Right ventricle myocardium superior (tissue), 1 donor: ENCODE measurements at regions not wholly inside any gene's neighbourhood (a gene's known extent, or its start where the extent isn't known, plus 50 kb on each side); places are given as distances from the start of the nearest gene placed in this dataset.
"Not testable (repeated sequence)": the region's sequence is repeated elsewhere in the genome, so short reads cannot be mapped to it uniquely, and the experiment has no call there.

Source experiments
- ATAC-seq: fragments of 200-7000 bp; cut with Tn5 transposase; one replicate; pipeline ENCODE4 v1.9.1; 2020; ENCODE audit warnings: mild to moderate bottlenecking; ENCODE audit not compliant: poor library complexity
- DNase-seq: peaks from one replicate; pipeline ENCODE4 v3.0.0-alpha.2; 2020
- intact Hi-C: fragments of 100-400 bp; cut with DNase I; formaldehyde crosslinking; loops from one replicate; pipeline ENCODE4 v1.11.2; 2022
- donor health status: DM: no; HTN: yes; CAD: no; lungs with severe emphysema.

DNA sequence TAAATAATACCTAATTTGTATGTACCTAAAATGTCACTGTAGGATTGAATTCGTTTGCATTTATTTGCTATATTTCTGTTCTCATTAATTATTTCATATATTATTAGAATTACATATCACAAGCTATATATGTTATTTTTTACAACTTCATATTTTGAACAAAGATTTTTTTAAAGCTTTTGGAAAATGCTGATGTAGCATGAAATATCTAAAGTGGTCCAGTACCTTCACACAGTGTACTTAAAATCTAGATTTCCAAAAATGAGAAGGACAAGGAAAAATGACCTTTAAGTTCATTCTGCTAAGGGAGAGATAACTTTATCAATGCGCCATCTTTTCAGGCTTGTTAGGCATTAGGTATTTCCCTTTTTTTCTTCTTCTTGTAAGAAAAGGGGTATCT is 71.8 kb downstream of the LARP7 start:
- DNase-seq (no peak), ATAC-seq (no peak)
- intact Hi-C loops: no loop called here

DNA sequence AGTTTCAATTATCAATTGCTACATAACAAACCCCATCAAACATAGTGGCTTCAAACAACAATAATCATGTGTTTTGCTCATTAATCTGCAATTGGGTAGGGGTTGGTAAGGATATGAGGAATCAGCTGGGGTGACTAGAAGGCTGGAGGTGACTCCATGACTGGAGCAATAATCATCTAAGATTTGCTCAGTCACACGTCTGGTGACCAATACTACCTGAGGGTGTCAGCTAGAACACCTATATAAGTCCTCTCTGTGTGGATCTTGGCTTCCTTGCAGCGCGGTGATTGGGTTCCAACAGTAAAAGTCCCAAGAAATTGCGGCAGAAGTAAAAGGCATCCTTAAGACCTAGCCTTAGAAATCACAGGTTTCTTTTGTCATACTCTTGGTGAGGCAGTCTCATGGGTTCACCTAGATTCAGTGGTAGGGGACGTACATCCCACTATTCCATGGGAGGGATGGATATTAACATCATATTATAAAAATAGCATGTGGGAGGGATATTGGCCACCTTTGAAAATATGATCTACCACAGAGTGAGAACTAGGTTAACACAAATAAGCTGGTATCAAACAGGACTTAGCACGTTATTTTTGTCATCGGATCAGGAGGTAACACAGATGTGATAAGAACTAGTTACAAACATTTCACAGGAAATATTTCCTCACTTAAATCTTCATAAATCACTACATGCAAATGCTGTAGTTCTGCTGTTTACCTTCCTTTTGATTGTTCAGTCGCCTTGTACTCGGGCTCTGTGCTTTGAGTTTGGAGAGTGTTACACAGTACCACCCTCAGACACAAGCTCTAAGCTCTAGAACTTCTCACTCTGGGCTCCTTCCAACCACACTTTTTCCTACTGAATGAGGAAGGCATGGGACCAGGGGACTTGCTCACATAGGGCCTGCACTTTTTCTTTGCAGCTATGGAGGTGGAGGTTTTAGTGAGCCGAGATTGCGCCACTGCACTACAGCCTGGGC is 78.3 kb downstream of the LARP7 start:
- DNase-seq (no peak), ATAC-seq (peak; percentile 84)
- intact Hi-C loops: no loop called here

DNA sequence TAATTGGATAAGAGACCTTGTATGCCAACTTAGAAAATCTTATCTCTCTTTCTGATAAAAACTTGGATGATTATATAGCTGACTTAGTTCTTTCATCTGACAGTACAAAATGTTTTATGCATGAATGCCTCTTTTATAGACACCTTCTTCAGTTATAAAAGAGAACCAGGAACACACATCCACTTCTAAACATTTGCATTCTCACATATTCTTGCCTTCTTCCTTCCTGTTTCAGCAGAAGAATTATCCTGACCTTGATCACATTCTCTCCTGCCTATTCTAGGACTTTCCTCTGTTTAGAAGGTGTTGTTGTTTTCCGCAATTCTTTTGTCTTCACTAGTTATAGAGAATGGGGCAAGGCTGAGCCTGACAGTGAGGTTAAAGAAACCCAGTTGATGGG is 80.9 kb downstream of the LARP7 start:
- ATAC-seq (no peak), DNase-seq (no peak)
- intact Hi-C loops: no loop called here

DNA sequence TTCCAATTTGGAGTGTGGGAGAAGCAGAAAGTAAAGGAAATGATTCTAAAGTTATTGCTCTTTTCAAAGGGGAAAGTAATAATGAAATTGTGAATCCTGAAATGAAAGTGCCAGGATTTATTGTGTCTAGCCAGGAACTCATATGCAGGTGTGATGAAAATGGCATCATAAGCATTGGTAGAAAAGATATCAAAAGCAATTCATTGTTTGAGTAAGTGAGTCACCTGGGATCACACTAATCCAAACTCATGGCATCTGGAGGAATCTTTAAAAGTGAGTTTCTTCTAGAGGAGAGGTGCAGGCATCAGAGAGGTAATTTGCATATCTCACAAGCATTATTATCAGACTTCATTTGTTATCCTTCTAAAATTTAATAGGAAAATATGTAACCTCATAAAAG is 84.7 kb downstream of the LARP7 start:
- DNase-seq (no peak), ATAC-seq (no peak)
- intact Hi-C loops: no loop called here

DNA sequence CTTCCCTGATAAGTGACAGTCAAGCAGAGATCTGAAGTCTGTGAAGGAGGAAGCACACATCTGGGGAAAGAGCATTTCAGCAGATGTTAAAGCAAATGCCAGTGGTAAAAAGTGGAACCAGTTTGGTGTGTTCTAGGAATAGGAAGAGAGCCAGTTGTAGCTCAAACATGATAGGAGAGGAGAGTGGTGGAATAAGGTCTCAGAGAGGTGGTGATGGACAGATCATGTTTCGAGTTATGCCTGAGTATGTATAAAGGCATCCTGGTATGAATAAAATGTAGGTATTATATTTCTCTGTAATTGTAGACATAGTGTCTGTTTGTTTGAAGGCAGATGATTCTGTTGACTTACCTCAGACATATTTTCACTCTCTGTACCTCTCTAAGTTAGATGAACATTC is 89.1 kb downstream of the LARP7 start:
- DNase-seq (no peak), ATAC-seq (no peak)
- intact Hi-C loops: no loop called here

DNA sequence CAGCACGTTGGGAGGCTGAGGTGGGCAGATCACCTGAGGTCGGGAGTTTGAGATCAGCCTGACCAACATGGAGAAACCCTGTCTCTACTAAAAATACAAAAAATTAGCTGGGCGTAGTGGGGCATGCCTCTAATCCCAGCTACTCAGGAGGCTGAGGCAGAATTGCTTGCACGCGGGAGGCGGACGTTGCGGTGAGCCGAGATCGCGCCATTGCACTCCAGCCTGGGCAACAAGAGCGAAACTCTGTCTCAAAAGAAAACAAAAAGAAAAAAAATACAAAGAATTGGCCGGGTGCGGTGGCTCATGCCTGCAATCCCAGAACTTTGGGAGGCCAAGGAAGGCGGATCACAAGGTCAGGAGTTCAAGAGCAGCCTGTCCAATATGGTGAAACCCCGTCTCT is 90.8 kb downstream of the LARP7 start:
- ATAC-seq, intact Hi-C loops, DNase-seq: not testable (repeated sequence)

DNA sequence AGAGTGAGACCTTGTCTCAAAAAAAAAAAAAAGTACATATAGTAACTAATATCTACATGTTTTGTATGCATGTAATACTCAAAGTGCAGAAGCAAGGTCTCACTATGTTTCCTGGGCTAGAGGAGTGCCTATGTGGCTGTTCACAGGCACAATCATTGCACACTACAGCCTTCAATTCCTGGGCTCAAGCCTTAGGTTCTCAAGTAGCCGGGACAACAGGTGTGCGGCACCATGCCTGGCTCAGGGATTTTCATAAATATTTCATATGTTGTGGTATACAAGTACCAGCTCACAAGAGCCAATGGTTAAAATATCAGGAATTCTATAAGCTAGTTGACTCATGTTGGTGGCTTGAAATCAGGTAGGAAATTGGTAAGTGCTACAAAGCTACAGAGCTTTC is 94.8 kb downstream of the LARP7 start:
- ATAC-seq (no peak), DNase-seq (no peak)
- intact Hi-C loops: no loop called here

DNA sequence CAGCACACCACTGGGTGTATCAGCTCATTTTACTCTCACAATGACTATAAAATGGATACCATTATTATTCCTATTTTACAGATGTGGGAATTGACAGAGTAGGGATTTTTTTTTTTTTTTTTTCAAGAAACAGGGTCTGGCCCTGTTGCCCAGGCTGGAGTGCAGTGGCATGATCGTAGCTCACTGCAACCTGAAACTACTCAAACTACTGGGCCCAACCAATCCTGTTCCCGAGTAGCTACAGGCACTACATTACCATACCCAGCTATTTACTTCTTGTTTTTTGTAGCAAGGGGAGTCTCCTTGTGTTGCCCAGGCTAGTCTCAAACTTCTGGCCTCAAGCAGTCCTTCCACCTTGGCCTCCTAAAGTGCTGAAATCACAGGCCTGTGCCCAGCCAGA is 95.2 kb downstream of the LARP7 start:
- DNase-seq (no peak), ATAC-seq (no peak)
- intact Hi-C loops: no loop called here

DNA sequence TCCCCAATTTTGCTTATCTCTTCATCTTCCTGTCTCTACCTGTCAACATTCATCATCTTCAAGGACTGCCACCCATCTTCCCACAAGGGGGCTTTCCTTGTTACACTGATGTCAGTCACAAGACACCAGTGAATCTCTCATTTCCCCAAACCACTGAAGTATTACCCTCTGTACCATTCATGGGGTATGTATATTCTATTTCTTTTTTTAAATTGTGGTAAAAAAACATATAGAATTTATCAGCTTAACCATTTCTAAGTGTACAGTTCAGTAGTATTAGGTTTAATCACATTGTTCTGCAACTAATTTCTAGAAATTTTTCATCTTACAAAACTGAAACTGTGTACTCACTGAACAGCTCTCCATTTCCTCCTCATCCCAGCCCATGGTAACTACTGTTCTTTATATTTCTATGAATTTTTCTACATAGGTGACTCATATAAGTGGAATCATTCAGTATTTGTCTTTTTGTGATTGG is 98.6 kb downstream of the LARP7 start:
- DNase-seq (no peak), ATAC-seq (no peak)
- intact Hi-C loops: no loop called here

DNA sequence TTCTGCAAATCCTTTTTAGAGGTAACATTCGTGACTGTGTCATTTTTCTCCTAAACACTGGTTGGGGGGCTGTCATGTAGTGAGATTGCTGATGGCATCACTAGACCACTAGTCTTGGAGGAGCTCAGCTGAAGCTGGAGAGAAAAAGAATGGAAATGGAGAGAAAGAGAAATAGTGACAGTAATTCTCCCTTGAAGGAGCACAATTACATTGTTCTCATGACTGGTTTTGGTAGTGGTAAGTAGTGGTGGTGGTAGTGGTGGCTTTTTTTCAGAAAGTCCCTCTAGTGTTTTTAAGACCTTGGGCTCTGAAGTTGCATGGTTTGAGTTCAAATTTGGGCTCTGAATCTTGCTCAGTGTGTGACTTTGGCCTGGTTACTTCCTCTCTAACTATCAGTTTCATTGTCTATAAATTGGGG is 99.8 kb downstream of the LARP7 start:
- no peak for ATAC-seq
- intact Hi-C loops: no loop called here
- no peak for DNase-seq

DNA sequence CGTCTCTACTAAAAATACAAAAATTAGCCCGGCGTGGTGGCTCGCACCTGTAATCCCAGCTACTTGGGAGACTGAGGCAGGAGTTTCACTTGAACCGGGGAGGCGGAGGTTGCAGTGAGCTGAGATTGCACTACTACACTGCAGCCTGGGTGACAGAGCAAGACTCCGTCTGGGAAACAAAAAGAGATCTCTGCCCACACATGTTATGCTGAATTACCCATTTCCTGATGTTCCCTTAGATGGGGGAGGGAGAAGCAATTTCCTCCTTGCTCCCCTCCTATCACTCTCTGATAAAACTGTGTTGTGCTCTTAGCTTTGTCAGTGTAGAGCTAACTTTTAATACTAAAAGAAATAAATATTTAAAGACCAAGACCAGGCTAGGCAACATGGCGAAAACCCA is 102.5 kb downstream of the LARP7 start:
- DNase-seq: no peak
- no peak for ATAC-seq
- intact Hi-C loops: no loop called here

DNA sequence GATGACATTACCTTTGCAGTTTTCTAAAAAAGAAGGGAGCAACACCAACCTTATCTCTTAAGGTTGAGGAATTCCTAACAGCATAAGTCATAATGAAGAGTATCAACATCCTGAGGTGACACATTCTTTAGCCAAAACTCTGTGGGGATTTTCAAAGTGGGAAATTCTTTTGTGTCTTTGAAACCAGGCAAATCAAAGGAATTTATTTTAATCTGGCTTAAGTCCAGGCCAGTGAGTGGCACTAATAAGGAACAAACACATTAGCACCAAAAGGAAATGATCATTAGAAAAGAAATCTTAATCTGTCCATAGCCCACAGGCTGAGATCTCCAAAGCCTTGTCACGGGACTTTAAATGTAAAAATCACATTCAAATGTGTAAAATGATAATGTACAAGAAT is 110.1 kb downstream of the LARP7 start:
- ATAC-seq (no peak), DNase-seq (no peak)
- intact Hi-C loops: no loop called here

DNA sequence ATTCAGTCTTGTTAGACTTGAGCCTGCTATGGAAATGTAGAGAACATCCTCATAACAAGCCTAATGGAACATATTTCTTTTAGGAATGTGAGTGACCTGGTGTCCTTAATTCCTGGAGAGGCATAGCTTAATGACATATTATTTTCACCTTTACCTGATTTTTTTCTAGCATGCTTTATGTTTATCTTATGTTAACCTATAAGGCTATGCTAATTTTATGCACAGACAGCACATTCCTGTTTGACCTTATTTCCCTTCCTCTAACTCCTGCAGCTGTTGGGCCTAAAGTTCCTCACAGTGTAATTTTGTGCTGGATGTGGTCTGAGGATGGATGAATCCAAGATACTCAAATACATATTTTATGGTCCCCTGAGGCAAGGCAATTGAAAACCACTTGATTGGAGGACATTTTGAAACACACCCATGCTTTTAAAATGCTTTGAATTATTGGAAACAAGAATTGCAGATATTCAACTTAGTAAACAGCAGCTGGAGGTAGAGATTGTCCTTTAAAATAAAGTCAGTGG is 111.5 kb downstream of the LARP7 start:
- ATAC-seq (no peak), DNase-seq (no peak)
- intact Hi-C loops: no loop called here

DNA sequence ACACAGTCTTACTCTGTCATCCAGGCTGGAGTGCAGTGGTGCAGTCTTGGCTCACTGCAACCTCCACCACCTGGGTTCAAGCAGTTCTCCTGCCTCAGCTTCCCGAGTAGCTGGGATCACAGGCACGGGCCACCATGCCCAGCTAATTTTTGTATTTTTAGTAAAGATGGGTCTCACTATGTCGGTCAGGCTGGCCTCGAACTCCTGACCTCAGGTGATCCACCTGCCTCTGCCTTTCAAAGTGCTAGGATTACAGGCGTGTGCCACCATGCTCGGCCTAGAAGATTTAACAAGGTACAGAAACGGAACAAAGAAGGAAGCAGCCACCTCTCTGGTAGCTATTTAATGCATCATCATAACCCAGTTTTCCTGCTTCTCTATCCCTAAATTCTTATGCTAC is 113.8 kb downstream of the LARP7 start:
- DNase-seq, intact Hi-C loops, ATAC-seq: not testable (repeated sequence)

DNA sequence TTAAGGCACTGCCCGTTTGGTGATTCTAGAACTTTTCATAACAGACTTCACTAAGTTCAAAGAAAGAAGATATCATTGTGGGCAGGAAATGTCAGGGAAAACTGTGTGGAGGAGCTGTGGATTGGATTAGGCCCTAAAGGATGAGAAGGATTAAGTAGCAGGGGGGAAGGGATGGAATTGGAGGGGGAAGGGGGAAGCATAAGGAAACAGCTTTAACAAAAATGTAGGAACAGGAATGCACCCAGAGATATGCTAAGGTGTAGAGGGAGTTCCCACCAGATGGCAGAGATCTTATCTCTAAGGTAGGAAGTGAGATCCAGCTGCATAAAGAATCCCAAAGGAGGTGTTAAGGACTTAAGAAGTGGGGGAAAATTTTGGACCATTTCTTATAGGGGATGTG is 114.5 kb downstream of the LARP7 start:
- intact Hi-C loops: no loop called here

DNA sequence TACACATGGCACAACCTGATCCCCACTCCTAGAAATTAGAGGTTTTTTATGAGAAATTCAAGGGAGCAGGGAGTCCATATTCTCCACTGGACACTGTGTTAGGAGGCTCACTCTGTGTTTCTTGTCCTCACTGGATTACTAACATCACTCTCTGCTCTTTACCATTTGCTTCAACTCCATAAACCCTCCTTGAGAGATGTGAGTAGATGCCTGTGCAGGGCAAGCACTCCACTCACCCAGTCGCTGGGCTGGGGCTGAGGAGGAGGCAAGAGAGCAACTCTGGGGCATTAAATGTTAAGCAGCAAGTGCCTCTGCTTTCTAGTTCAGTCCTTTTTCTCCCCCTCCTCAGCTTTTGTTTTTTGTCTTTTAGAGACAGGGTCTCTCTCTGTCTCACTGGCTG is 115.1 kb downstream of the LARP7 start:
- ATAC-seq: no peak
- no peak for DNase-seq
- intact Hi-C loops: no loop called here

More for the DNA sequence above, 114.5 kb downstream of the LARP7 start:
- ATAC-seq (no peak), DNase-seq (no peak)

DNA sequence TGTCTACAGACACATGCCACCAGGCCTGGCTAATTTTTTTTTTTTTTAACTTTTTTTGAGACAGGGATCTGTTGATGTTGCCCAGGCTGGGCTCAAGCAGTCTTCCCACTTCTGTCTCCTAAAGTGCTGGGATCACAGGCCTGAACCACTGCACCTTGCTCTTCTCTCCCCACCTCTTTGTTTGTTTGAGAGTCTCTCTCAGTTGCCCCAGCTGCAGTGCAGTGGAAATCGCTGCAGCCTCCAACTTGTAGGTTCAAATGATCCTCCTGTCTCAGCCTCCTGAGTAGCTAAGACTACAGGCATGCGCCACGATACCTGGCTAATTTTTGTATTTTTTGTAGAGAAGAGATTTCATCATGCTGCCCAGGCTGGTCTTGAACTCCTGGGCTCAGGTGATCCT is 115.6 kb downstream of the LARP7 start:
- DNase-seq (no peak), ATAC-seq (no peak)
- intact Hi-C loops: no loop called here

DNA sequence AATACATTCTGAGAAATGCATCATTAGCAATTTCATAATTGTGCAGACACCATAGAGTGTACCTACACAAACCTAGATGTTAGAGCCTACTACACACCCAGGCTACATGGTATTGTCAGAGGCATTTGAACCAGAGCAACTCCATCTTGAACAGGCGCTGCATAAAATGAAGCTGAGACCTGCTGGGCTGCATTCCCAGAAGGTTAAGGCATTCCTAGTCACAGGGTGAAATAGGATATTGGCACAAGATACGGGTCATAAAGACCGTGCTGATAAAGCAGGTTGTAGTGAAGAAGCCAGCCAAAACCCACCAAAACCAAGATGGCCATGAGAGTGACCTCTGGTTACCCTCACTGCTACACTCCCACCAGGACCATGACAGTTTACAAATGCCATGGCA is 116.4 kb downstream of the LARP7 start:
- intact Hi-C loops: no loop called here
- no peak for DNase-seq

DNA sequence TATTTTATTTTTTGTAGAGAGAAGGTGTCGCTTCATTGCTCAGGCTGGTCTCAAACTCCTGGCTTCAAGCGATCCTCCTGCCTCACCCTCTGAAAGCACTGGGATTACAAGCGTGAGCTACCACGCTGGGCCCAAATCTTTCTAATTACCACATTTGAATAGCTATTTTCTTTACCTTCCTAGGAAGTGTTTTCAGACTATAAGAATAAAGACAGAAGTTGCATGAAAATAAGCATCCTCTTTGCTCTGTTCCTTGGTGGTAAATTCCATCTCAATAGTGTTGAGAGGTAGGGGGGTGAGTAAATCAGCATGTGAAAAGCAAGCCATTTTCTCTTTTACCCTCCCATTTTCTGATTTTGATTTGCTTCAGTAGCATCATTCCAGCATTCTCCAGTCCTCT is 122.4 kb downstream of the LARP7 start:
- ATAC-seq (no peak), DNase-seq (no peak)
- intact Hi-C loops: no loop called here

More for the DNA sequence above, 116.4 kb downstream of the LARP7 start:
- ATAC-seq: no peak

DNA sequence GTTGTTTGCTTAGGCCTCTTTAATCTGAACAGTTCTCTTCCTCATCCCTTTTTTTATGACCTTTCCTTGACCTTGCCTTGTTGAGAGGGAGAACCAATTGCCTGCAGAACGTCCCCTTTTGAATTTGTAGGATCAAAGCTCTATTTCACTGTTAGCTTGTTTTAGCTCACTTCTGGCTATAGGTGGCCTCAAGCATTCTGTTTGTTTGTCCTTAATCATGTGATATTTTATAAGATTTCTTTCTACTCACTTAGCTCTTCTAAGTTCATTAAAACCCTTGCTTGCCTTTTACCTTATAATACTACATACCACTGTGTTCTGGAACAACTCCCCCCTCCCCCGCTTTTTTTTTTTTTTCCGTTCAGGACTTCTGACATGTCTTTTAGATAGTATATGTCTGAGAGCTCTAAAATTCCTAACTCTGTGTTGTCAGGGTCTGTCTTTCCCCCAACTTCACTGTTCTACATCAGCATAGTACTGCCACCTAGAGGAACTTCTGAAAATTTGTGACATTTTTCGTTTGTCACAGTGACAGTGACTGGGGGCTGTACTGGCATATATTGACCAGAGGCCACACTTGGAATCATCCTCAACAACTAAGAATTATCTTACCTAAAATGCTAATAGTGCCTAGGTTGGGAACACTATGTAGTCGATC is 128.5 kb downstream of the LARP7 start:
- intact Hi-C loops: loop anchor here (2.0 to 10.0 kb wide), 2 partner anchors 133 to 169 kb away; no protein-coding TSS in a partner anchor
- DNase-seq (no peak), ATAC-seq (peak; percentile 70)
